Spinal cord (tissue), 9 donors: ENCODE measurements at regions not wholly inside any gene's neighbourhood (a gene's known extent, or its start where the extent isn't known, plus 50 kb on each side); places are given as distances from the start of the nearest gene placed in this dataset.
"Not testable (repeated sequence)": the region's sequence is repeated elsewhere in the genome, so short reads cannot be mapped to it uniquely, and the experiment has no call there.

Experiments
- DNase-seq, 6 donors: peaks; one replicate each; pipeline versions ENCODE4 v3.0.0 to v3.0.0-alpha.2; 2013 to 2015; ENCODE audit warnings: low spot score in 6 of 6, low read depth in 4 of 6
- H3K27ac ChIP-seq: one replicate; pipeline ENCODE4 v1.5.1; 2013; ENCODE audit warnings: low read depth, low read length, control low read depth
- H3K27me3 ChIP-seq: one replicate; pipeline ENCODE4 v1.6.1; 2013; ENCODE audit warnings: low read length; ENCODE audit not compliant: control insufficient read depth, insufficient read depth
- H3K36me3 ChIP-seq: one replicate; pipeline ENCODE4 v1.6.1; 2013; ENCODE audit warnings: low read length; ENCODE audit not compliant: control insufficient read depth, insufficient read depth
- H3K4me1 ChIP-seq: one replicate; pipeline ENCODE4 v1.6.1; 2013; ENCODE audit warnings: low read length; ENCODE audit not compliant: control insufficient read depth, insufficient read depth
- H3K4me3 ChIP-seq: one replicate; pipeline ENCODE4 v1.5.1; 2013; ENCODE audit warnings: low read depth, low read length, control low read depth
- H3K9me3 ChIP-seq: one replicate; pipeline ENCODE4 v1.6.1; 2013; ENCODE audit warnings: low read length; ENCODE audit not compliant: control insufficient read depth, insufficient read depth
- WGBS: methylation state at CpG from one replicate; pipeline ENCODE4 v1.1.5; 2013; ENCODE audit warnings: missing lambda C conversion rate; ENCODE audit not compliant: insufficient coverage; 5-methylcytosine and 5-hydroxymethylcytosine counted together
- donor health status: healthy.

- WGBS = 71% methylated on average over 1 of the region's 4 CpGs
- no peaks in the 10 kb centered on the region for H3K4me1 ChIP-seq
- H3K9me3 ChIP-seq = no peaks in the 10 kb centered on the region
- H3K36me3 ChIP-seq = no peaks in the 10 kb centered on the region
- H3K27ac ChIP-seq = no peak overlapping the region
- no peak overlapping the region for H3K4me3 ChIP-seq
- no peak for DNase-seq
- no peaks in the 10 kb centered on the region for H3K27me3 ChIP-seq
Measured at GRCh38 chr4:23969635-23970145, 79.8 kb upstream of the PPARGC1A start.

GRCh38 chr4:23967281-23967680, 77.4 kb upstream of the PPARGC1A start:
- Histone ChIP-seq H3K9me3 (no peaks in the 10 kb centered on the region), H3K27me3 (no peaks in the 10 kb centered on the region), H3K27ac (no peak overlapping the region), H3K36me3 (no peaks in the 10 kb centered on the region), H3K4me1 (no peaks in the 10 kb centered on the region), H3K4me3 (no peak overlapping the region)
- 81% methylated on average over 6 of the region's 10 CpGs for WGBS
- peak in 1 of 6 donors; percentile 73 for DNase-seq

- Histone ChIP-seq H3K9me3 (no peaks in the 10 kb centered on the region), H3K27me3 (no peaks in the 10 kb centered on the region), H3K36me3 (no peaks in the 10 kb centered on the region), H3K4me3 (no peak overlapping the region), H3K27ac (no peak overlapping the region), H3K4me1 (no peaks in the 10 kb centered on the region)
- DNase-seq = peak in 1 of 6 donors; percentile 65
- WGBS = no CpG with 5 or more reads among the region's 1 CpG
Measured at GRCh38 chr4:23966725-23967124, 76.9 kb upstream of the PPARGC1A start.

- WGBS = 87% methylated on average over 1 of the region's 2 CpGs
- Histone ChIP-seq H3K4me3 (no peak overlapping the region), H3K4me1 (no peaks in the 10 kb centered on the region), H3K27me3 (no peaks in the 10 kb centered on the region), H3K27ac (no peak overlapping the region), H3K9me3 (no peaks in the 10 kb centered on the region), H3K36me3 (no peaks in the 10 kb centered on the region)
- DNase-seq = no peak
Measured at GRCh38 chr4:23962462-23962861, 72.6 kb upstream of the PPARGC1A start.

- not testable (repeated sequence) for H3K9me3 ChIP-seq, DNase-seq, H3K4me1 ChIP-seq, H3K27ac ChIP-seq, H3K27me3 ChIP-seq, H3K36me3 ChIP-seq, H3K4me3 ChIP-seq
- WGBS = 100% methylated on average over 2 of the region's 4 CpGs
Measured at GRCh38 chr4:23961395-23961794, 71.5 kb upstream of the PPARGC1A start.

- Histone ChIP-seq H3K36me3 (no peaks in the 10 kb centered on the region), H3K27me3 (no peaks in the 10 kb centered on the region), H3K4me3 (no peak overlapping the region), H3K9me3 (no peaks in the 10 kb centered on the region), H3K4me1 (no peaks in the 10 kb centered on the region), H3K27ac (no peak overlapping the region)
- no peak for DNase-seq
- 67% methylated on average over 2 of the region's 5 CpGs for WGBS
Measured at GRCh38 chr4:23959396-23960148, 69.7 kb upstream of the PPARGC1A start.

- no peak for DNase-seq
- WGBS = no CpG with 5 or more reads among the region's 2 CpGs
- Histone ChIP-seq H3K36me3 (no peaks in the 10 kb centered on the region), H3K27ac (no peak overlapping the region), H3K4me1 (no peaks in the 10 kb centered on the region), H3K4me3 (no peak overlapping the region), H3K27me3 (no peaks in the 10 kb centered on the region), H3K9me3 (no peaks in the 10 kb centered on the region)
Measured at GRCh38 chr4:23958749-23959148, 68.9 kb upstream of the PPARGC1A start.

- no peaks in the 10 kb centered on the region for H3K36me3 ChIP-seq
- no peak overlapping the region for H3K4me3 ChIP-seq
- H3K4me1 ChIP-seq = no peaks in the 10 kb centered on the region
- no CpG with 5 or more reads among the region's 1 CpG for WGBS
- no peak overlapping the region for H3K27ac ChIP-seq
- no peaks in the 10 kb centered on the region for H3K27me3 ChIP-seq
- no peak for DNase-seq
- H3K9me3 ChIP-seq = no peaks in the 10 kb centered on the region
Measured at GRCh38 chr4:23957465-23957864, 67.6 kb upstream of the PPARGC1A start.

- H3K9me3 ChIP-seq = no peaks in the 10 kb centered on the region
- WGBS = 98% methylated on average over 4 of the region's 4 CpGs
Measured at GRCh38 chr4:23956601-23957364, 66.9 kb upstream of the PPARGC1A start.

GRCh38 chr4:23952258-23952657, 62.4 kb upstream of the PPARGC1A start:
- Histone ChIP-seq H3K4me3 (no peak overlapping the region), H3K4me1 (no peaks in the 10 kb centered on the region), H3K36me3 (no peaks in the 10 kb centered on the region), H3K27ac (no peak overlapping the region), H3K27me3 (no peaks in the 10 kb centered on the region), H3K9me3 (no peaks in the 10 kb centered on the region)
- DNase-seq = no peak
- 100% methylated on average over 1 of the region's 2 CpGs for WGBS

More at GRCh38 chr4:23956601-23957364, 66.9 kb upstream of the PPARGC1A start:
- no peaks in the 10 kb centered on the region for H3K36me3 ChIP-seq
- DNase-seq = no peak
- H3K27me3 ChIP-seq = no peaks in the 10 kb centered on the region
- H3K4me1 ChIP-seq = no peaks in the 10 kb centered on the region
- H3K27ac ChIP-seq = no peak overlapping the region
- H3K4me3 ChIP-seq = no peak overlapping the region
